ENCODE measurements at regions not wholly inside any gene's neighbourhood (a gene's known extent, or its start where the extent isn't known, plus 50 kb on each side); places are given as distances from the start of the nearest gene placed in this dataset.
A peak's percentile ranks its signal among the peaks of the same experiment; 100 is the strongest.

- no peaks in the 10 kb centered on the region for H3K4me1 Mint-ChIP-seq
- no peaks in the 10 kb centered on the region for H3K27me3 Mint-ChIP-seq (ENCODE audit: low read depth)
- H3K27ac Mint-ChIP-seq, result no peak overlapping the region
- peaks cover 2% of the 10 kb centered on the region for H3K36me3 Mint-ChIP-seq
- H3K9me3 Mint-ChIP-seq, result peaks cover 12% of the 10 kb centered on the region
- no peak overlapping the region for H3K4me3 Mint-ChIP-seq
- TF ChIP-seq CTCF (IDR thresholded peaks at IDR 0.05; ENCODE audit: unreplicated experiment), result no peak
- no peak for DNase-seq (ENCODE audit: low spot score in 2 of 2, unreplicated experiment in 2 of 2)
These were observed 340.9 kb upstream of the PCDH15 start for GRCh38 chr10:55141892-55142291.

GRCh38 chr10:55137063-55137462, 336.0 kb upstream of the PCDH15 start:
- peaks cover 2% of the 10 kb centered on the region for H3K36me3 Mint-ChIP-seq
- no peak overlapping the region for H3K27ac Mint-ChIP-seq
- no peaks in the 10 kb centered on the region for H3K27me3 Mint-ChIP-seq (ENCODE audit: low read depth)
- H3K4me1 Mint-ChIP-seq, result no peaks in the 10 kb centered on the region
- H3K9me3 Mint-ChIP-seq, result peaks cover 27% of the 10 kb centered on the region
- DNase-seq (ENCODE audit: low spot score in 2 of 2, unreplicated experiment in 2 of 2), result no peak
- TF ChIP-seq CTCF (IDR thresholded peaks at IDR 0.05; ENCODE audit: unreplicated experiment), result no peak
- H3K4me3 Mint-ChIP-seq, result no peak overlapping the region

GRCh38 chr10:55104738-55105137, 303.7 kb upstream of the PCDH15 start:
- Mint-ChIP-seq H3K27ac (no peak overlapping the region), H3K4me3 (no peak overlapping the region), H3K9me3 (peaks cover 13% of the 10 kb centered on the region), H3K36me3 (no peaks in the 10 kb centered on the region), H3K27me3 (ENCODE audit: low read depth) (no peaks in the 10 kb centered on the region), H3K4me1 (no peaks in the 10 kb centered on the region)
- TF ChIP-seq CTCF (IDR thresholded peaks at IDR 0.05; ENCODE audit: unreplicated experiment), result no peak
- DNase-seq (ENCODE audit: low spot score in 2 of 2, unreplicated experiment in 2 of 2), result no peak

- peaks cover 2% of the 10 kb centered on the region for H3K36me3 Mint-ChIP-seq
- peaks cover 16% of the 10 kb centered on the region for H3K9me3 Mint-ChIP-seq
- no peak for DNase-seq (ENCODE audit: low spot score in 2 of 2, unreplicated experiment in 2 of 2)
- no peaks in the 10 kb centered on the region for H3K4me1 Mint-ChIP-seq
- no peak for TF ChIP-seq CTCF (IDR thresholded peaks at IDR 0.05; ENCODE audit: unreplicated experiment)
- H3K27ac Mint-ChIP-seq, result no peak overlapping the region
- no peaks in the 10 kb centered on the region for H3K27me3 Mint-ChIP-seq (ENCODE audit: low read depth)
- H3K4me3 Mint-ChIP-seq, result no peak overlapping the region
These were observed 297.4 kb upstream of the PCDH15 start for GRCh38 chr10:55098452-55098851.

- Mint-ChIP-seq H3K9me3 (no peaks in the 10 kb centered on the region), H3K4me3 (no peak overlapping the region), H3K27me3 (ENCODE audit: low read depth) (no peaks in the 10 kb centered on the region), H3K4me1 (no peaks in the 10 kb centered on the region), H3K36me3 (no peaks in the 10 kb centered on the region), H3K27ac (no peak overlapping the region)
- TF ChIP-seq CTCF (IDR thresholded peaks at IDR 0.05; ENCODE audit: unreplicated experiment), result peak; percentile 98
- no peak for DNase-seq (ENCODE audit: low spot score in 2 of 2, unreplicated experiment in 2 of 2)
These were observed 290.8 kb upstream of the PCDH15 start for GRCh38 chr10:55091691-55092328.

GRCh38 chr10:55078121-55078520, 277.1 kb upstream of the PCDH15 start:
- TF ChIP-seq CTCF (IDR thresholded peaks at IDR 0.05; ENCODE audit: unreplicated experiment), result no peak

More at GRCh38 chr10:55078121-55078520, 277.1 kb upstream of the PCDH15 start:
- H3K27me3 Mint-ChIP-seq (ENCODE audit: low read depth), result no peaks in the 10 kb centered on the region
- no peak for DNase-seq (ENCODE audit: low spot score in 2 of 2, unreplicated experiment in 2 of 2)
- peaks cover 3% of the 10 kb centered on the region for H3K36me3 Mint-ChIP-seq
- H3K27ac Mint-ChIP-seq, result no peak overlapping the region
- no peaks in the 10 kb centered on the region for H3K4me1 Mint-ChIP-seq
- H3K9me3 Mint-ChIP-seq, result peaks cover 24% of the 10 kb centered on the region
- H3K4me3 Mint-ChIP-seq, result no peak overlapping the region
